HEK293 (cell line): ENCODE measurements at regions not wholly inside any gene's neighbourhood (a gene's known extent, or its start where the extent isn't known, plus 50 kb on each side); places are given as distances from the start of the nearest gene placed in this dataset.

Source experiments
- CTCF ChIA-PET: fragments of 350-600 bp; formaldehyde crosslinking; extraction: SDS; loops from one replicate; lab custom pipeline; 2021; ENCODE audit warnings: antibody characterized with exemption; lab: Yijun Ruan, JAX
- POLR2A ChIA-PET: fragments of 300-600 bp; formaldehyde crosslinking; extraction: SDS; loops from one replicate; lab custom pipeline; 2020; ENCODE audit warnings: antibody characterized with exemption, inconsistent platforms; lab: Yijun Ruan, JAX
- H3K27ac ChIP-seq: fragments of 200-500 bp; sonication (Bioruptor generic); 2 replicates; pipeline ENCODE4 v1.5.1; 2014; ENCODE audit warnings: low read depth, low read length, control low read depth, inconsistent platforms; ENCODE audit errors: extremely low read depth
- H3K36me3 ChIP-seq, 2 experiments: fragments of 200-500 bp in 1 of 2; sonication (Bioruptor generic) in 1 of 2; 1 replicate in 1 of 2; 2 replicates in 1 of 2; pipeline ENCODE4 v1.5.1; 2014 to 2017; ENCODE audit warnings: inconsistent platforms in 2 of 2, low read length in 2 of 2; ENCODE audit not compliant: control insufficient read depth in 2 of 2, insufficient read depth in 1 of 2
- H3K4me1 ChIP-seq: fragments of 200-500 bp; sonication (Bioruptor generic); 2 replicates; pipeline ENCODE4 v1.5.1; 2014; ENCODE audit warnings: mild to moderate bottlenecking, low read length, inconsistent platforms; ENCODE audit not compliant: control insufficient read depth, insufficient read depth
- H3K4me3 ChIP-seq: 2 replicates; pipeline ENCODE4 v1.5.1; 2011; ENCODE audit warnings: low read depth, mild to moderate bottlenecking, control low read depth, low read length, moderate library complexity
- H3K9me3 ChIP-seq: fragments of 200-500 bp; sonication (Bioruptor generic); 2 replicates; pipeline ENCODE4 v1.5.1; 2014; ENCODE audit warnings: low read depth, low read length, inconsistent platforms; ENCODE audit not compliant: control insufficient read depth, insufficient read depth
- AEBP2 ChIP-seq: fragments of 450-650 bp; formaldehyde crosslinking; IDR thresholded peaks from 2 replicates; pipeline ENCODE4 v1.5.1; 2016; ENCODE audit warnings: missing biosample characterization, missing genetic modification characterization, borderline replicate concordance
- FEZF1 ChIP-seq: fragments of 450-650 bp; formaldehyde crosslinking; IDR thresholded peaks from 2 replicates; pipeline ENCODE4 v1.5.1; 2016; ENCODE audit warnings: missing biosample characterization, missing genetic modification characterization
- GFI1B ChIP-seq: fragments of 450-650 bp; formaldehyde crosslinking; IDR thresholded peaks from 2 replicates; pipeline ENCODE4 v1.5.1; 2016; ENCODE audit warnings: missing biosample characterization, missing genetic modification characterization
- GLI4 ChIP-seq: fragments of 450-650 bp; formaldehyde crosslinking; IDR thresholded peaks from 2 replicates; pipeline ENCODE4 v1.5.1; 2016; ENCODE audit warnings: missing biosample characterization, missing genetic modification characterization
- KLF1 ChIP-seq: fragments of 450-650 bp; formaldehyde crosslinking; IDR thresholded peaks from 2 replicates; pipeline ENCODE4 v1.5.1; 2016; ENCODE audit warnings: missing biosample characterization, missing genetic modification characterization
- PRDM1 ChIP-seq: fragments of 450-650 bp; formaldehyde crosslinking; IDR thresholded peaks from 2 replicates; pipeline ENCODE4; 2016; ENCODE audit warnings: missing biosample characterization, missing genetic modification characterization
- SP2 ChIP-seq: fragments of 450-650 bp; formaldehyde crosslinking; IDR thresholded peaks from 2 replicates; pipeline ENCODE4 v1.5.1; 2016; ENCODE audit warnings: missing biosample characterization, missing genetic modification characterization
- TSHZ1 ChIP-seq: fragments of 450-650 bp; formaldehyde crosslinking; IDR thresholded peaks from 2 replicates; pipeline ENCODE4 v1.5.1; 2016; ENCODE audit warnings: missing biosample characterization, missing genetic modification characterization, borderline replicate concordance
- ZNF112 ChIP-seq: fragments of 450-650 bp; formaldehyde crosslinking; IDR thresholded peaks from 2 replicates; pipeline ENCODE4 v1.5.0; 2017; ENCODE audit warnings: missing biosample characterization, missing genetic modification characterization
- ZNF121 ChIP-seq: fragments of 450-650 bp; formaldehyde crosslinking; IDR thresholded peaks from 2 replicates; pipeline ENCODE4 v1.5.1; 2016; ENCODE audit warnings: missing biosample characterization, missing genetic modification characterization
- ZNF146 ChIP-seq: fragments of 450-650 bp; formaldehyde crosslinking; IDR thresholded peaks from 2 replicates; pipeline ENCODE4 v1.5.1; 2016; ENCODE audit warnings: missing biosample characterization, missing genetic modification characterization
- ZNF155 ChIP-seq: fragments of 450-650 bp; formaldehyde crosslinking; IDR thresholded peaks from 2 replicates; pipeline ENCODE4 v1.5.1; 2016; ENCODE audit warnings: missing biosample characterization, missing genetic modification characterization
- ZNF311 ChIP-seq: fragments of 450-650 bp; formaldehyde crosslinking; IDR thresholded peaks from 2 replicates; pipeline ENCODE4 v1.5.1; 2017; ENCODE audit warnings: missing biosample characterization, missing genetic modification characterization, borderline replicate concordance
- ZNF354C ChIP-seq: fragments of 450-650 bp; formaldehyde crosslinking; IDR thresholded peaks from 2 replicates; pipeline ENCODE4 v1.5.1; 2016; ENCODE audit warnings: missing biosample characterization, missing genetic modification characterization, low read depth, borderline replicate concordance
- ZNF37A ChIP-seq: fragments of 450-650 bp; IDR thresholded peaks from 2 replicates; pipeline ENCODE4 v1.5.1; 2018; ENCODE audit warnings: missing biosample characterization, missing genetic modification characterization
- ZNF433 ChIP-seq: fragments of 450-650 bp; formaldehyde crosslinking; IDR thresholded peaks from 2 replicates; pipeline ENCODE4 v1.5.1; 2016; ENCODE audit warnings: missing biosample characterization, missing genetic modification characterization, low read depth
- ZNF488 ChIP-seq: fragments of 450-650 bp; formaldehyde crosslinking; IDR thresholded peaks from 2 replicates; pipeline ENCODE4 v1.5.1; 2016; ENCODE audit warnings: missing biosample characterization, missing genetic modification characterization
- ZNF571 ChIP-seq: fragments of 450-650 bp; formaldehyde crosslinking; IDR thresholded peaks from 2 replicates; pipeline ENCODE4 v1.5.0; 2017; ENCODE audit warnings: missing biosample characterization, missing genetic modification characterization
- ZNF585B ChIP-seq: fragments of 450-650 bp; formaldehyde crosslinking; IDR thresholded peaks from 2 replicates; pipeline ENCODE4 v1.5.1; 2016; ENCODE audit warnings: missing biosample characterization, missing genetic modification characterization
- ZNF600 ChIP-seq: fragments of 450-650 bp; formaldehyde crosslinking; IDR thresholded peaks from 2 replicates; pipeline ENCODE4 v1.5.1; 2016; ENCODE audit warnings: missing biosample characterization, missing genetic modification characterization
- ZNF645 ChIP-seq: fragments of 450-650 bp; formaldehyde crosslinking; IDR thresholded peaks from 2 replicates; pipeline ENCODE4; 2016; ENCODE audit warnings: missing biosample characterization, missing genetic modification characterization

GRCh38 chrX:95860127-95860526 lies 824.5 kb upstream of the DIAPH2 start:
- Histone ChIP-seq H3K4me1 (no peaks in the 10 kb centered on the region), H3K27ac (no peak overlapping the region), H3K4me3 (no peak overlapping the region), H3K9me3 (no peaks in the 10 kb centered on the region; the same call in 1 of the 2 replicates), H3K36me3 (no peaks in the 10 kb centered on the region)
- ChIA-PET POLR2A (no interaction called here), CTCF (no interaction called here)
- TF ChIP-seq ZNF585B (tag by site-specific recombination) (no peak), PRDM1 (tag by site-specific recombination) (no peak), GFI1B (tag by site-specific recombination) (no peak), ZNF571 (no peak), ZNF433 (tag by site-specific recombination) (no peak), ZNF37A (tag by site-specific recombination) (no peak), AEBP2 (tag by site-specific recombination) (no peak), ZNF488 (no peak), ZNF112 (tag by site-specific recombination) (no peak), GLI4 (no peak), ZNF121 (no peak), ZNF311 (tag by site-specific recombination) (no peak), SP2 (tag by site-specific recombination) (no peak), ZNF354C (tag by site-specific recombination) (no peak)

GRCh38 chrX:95875661-95876060 lies 809.0 kb upstream of the DIAPH2 start:
- no peak overlapping the region for H3K4me3 ChIP-seq
- H3K4me1 ChIP-seq = no peaks in the 10 kb centered on the region
- no peak for TF ChIP-seq ZNF146 (tag by site-specific recombination)
- no peak for TF ChIP-seq TSHZ1 (tag by site-specific recombination)
- no peak for TF ChIP-seq ZNF645 (tag by site-specific recombination)
- no peak for TF ChIP-seq ZNF600
- no peak for TF ChIP-seq KLF1 (tag by site-specific recombination)
- no peak for TF ChIP-seq ZNF155 (tag by site-specific recombination)
- no peak for TF ChIP-seq FEZF1 (tag by site-specific recombination)
- no peak for TF ChIP-seq ZNF433 (tag by site-specific recombination)
- no peak overlapping the region for H3K27ac ChIP-seq
- POLR2A ChIA-PET = no interaction called here
- CTCF ChIA-PET = interaction anchor here (1.0 kb wide), 1 partner anchor 307 kb away, joined by 3 read pairs; no protein-coding TSS in a partner anchor
- no peaks in the 10 kb centered on the region for H3K36me3 ChIP-seq
- H3K9me3 ChIP-seq = no peaks in the 10 kb centered on the region
